ENCODE measurements at regions not wholly inside any gene's neighbourhood (a gene's known extent, or its start where the extent isn't known, plus 50 kb on each side); places are given as distances from the start of the nearest gene placed in this dataset.

DNA sequence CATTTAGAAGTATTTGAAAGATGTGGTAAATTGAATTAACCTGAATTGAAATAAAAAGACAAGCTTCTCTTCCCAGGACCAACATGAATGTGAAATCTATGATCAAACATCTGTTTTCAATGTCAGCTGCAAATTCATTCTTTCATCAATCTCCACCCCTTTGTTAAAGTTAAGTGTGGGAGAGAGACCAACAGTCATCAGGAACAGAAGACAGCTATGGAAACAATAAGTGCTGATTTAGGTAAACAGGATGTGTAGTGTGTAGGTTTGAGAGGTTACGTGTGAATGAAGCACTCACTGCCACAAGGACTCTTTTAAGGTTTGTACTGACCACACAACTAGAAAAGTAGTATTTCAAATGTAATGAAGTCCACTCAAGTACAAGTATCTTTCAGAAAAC, 1659.8 kb upstream of the CELF4 start:
- Histone ChIP-seq H3K9me3 (ENCODE audit: low read depth) (no peaks in the 10 kb centered on the region), H3K4me3 (no peak overlapping the region), H3K36me3 (no peaks in the 10 kb centered on the region), H3K4me1 (ENCODE audit: low read depth) (no peaks in the 10 kb centered on the region), H3K27me3 (no peaks in the 10 kb centered on the region), H3K27ac (no peak overlapping the region)
- TF ChIP-seq, protein P1, sequence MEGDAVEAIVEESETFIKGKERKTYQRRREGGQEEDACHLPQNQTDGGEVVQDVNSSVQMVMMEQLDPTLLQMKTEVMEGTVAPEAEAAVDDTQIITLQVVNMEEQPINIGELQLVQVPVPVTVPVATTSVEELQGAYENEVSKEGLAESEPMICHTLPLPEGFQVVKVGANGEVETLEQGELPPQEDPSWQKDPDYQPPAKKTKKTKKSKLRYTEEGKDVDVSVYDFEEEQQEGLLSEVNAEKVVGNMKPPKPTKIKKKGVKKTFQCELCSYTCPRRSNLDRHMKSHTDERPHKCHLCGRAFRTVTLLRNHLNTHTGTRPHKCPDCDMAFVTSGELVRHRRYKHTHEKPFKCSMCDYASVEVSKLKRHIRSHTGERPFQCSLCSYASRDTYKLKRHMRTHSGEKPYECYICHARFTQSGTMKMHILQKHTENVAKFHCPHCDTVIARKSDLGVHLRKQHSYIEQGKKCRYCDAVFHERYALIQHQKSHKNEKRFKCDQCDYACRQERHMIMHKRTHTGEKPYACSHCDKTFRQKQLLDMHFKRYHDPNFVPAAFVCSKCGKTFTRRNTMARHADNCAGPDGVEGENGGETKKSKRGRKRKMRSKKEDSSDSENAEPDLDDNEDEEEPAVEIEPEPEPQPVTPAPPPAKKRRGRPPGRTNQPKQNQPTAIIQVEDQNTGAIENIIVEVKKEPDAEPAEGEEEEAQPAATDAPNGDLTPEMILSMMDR (IDR thresholded peaks at IDR 0.05; ENCODE audit: low read depth, low read length): no peak
- DNase-seq (ENCODE audit: low read depth in 1 of 2, low spot score in 1 of 2): no peak

DNA sequence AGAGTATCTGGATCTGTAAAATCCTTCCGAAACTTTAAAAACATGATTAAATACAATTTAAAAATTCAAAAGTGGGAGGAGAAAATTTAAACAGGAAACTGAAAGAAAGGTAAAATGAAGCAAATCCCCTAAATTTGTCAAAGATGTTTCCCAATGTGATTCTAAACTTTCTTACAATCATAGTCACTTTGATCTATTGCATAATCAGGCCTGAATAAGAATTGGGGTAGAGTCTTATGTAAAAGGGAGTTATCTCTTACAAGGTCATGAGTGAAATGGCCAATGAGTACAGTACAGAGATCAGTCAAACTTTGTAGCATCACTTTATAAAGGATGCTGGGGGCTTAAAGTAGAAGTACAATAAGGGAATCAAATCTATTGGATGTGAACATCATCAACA, 1657.7 kb upstream of the CELF4 start:
- no peak for DNase-seq (ENCODE audit: low read depth in 1 of 2, low spot score in 1 of 2)
- Histone ChIP-seq H3K4me1 (ENCODE audit: low read depth) (no peaks in the 10 kb centered on the region), H3K4me3 (no peak overlapping the region), H3K27ac (no peak overlapping the region), H3K9me3 (ENCODE audit: low read depth) (no peaks in the 10 kb centered on the region), H3K27me3 (no peaks in the 10 kb centered on the region), H3K36me3 (no peaks in the 10 kb centered on the region)
- TF ChIP-seq, protein P1 (IDR thresholded peaks at IDR 0.05; ENCODE audit: low read depth, low read length): no peak

DNA sequence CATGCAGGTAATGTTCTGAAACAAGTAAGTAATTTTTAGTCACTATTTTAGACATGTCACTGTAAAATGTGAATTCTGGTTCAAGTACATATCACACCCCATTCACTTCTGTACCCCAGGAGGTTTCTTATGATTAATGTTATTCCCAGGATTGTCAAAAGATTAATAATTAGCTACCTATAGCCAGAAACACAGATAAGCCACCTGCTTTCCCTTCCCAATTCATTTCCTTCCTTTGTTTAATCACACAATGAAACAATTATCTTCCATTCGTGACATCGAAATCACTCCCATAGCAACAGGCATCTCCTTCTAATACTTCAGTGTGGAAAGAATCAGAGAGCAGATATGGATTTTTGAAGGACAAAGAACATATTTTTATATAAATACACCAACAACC, 1650.3 kb upstream of the CELF4 start:
- Histone ChIP-seq H3K36me3 (no peaks in the 10 kb centered on the region), H3K4me1 (ENCODE audit: low read depth) (no peaks in the 10 kb centered on the region), H3K9me3 (ENCODE audit: low read depth) (no peaks in the 10 kb centered on the region), H3K4me3 (no peak overlapping the region), H3K27ac (no peak overlapping the region), H3K27me3 (no peaks in the 10 kb centered on the region)
- TF ChIP-seq, protein P1 (IDR thresholded peaks at IDR 0.05; ENCODE audit: low read depth, low read length): no peak
- DNase-seq (ENCODE audit: low read depth in 1 of 2, low spot score in 1 of 2): no peak

DNA sequence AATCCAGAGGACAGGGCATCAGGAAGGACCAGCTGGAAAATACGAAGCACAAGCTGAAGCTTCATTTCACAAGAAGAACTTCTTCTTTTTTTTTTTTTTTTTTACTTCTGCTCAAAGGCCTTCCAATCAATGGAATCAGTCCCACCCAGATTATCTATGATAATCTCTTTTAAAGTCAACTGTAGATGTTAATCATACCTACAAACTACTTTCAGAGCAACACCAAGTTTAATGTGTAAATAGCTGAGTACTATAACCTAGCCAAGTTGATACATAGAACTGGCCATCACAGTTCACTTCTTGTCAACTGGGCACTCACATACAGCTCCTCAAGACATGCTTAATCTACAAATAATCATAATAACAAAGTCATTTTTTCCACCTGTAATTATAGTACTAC, 1645.9 kb upstream of the CELF4 start:
- no peak for DNase-seq (ENCODE audit: low read depth in 1 of 2, low spot score in 1 of 2)
- no peaks in the 10 kb centered on the region for H3K9me3 ChIP-seq (ENCODE audit: low read depth)

DNA sequence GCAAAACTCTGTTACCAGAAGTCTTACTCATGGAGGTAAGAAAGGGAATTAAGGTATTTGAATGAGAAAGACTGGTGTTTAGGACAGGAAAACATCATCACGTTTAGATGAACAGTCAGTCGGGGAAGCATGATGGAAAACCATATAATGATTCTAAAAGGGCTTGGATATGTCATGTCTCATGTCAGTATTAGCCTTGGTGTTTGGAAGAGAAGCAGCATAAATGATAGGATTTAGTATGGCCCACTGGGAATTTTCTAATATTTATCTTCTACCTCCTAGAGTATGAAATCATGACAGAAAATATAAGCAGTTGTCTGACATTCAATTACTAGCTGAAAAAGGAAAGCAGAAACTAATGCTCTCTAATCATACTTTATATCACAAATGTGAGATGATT, 1643.6 kb upstream of the CELF4 start:
- H3K4me1 ChIP-seq (ENCODE audit: low read depth): no peaks in the 10 kb centered on the region
- H3K27me3 ChIP-seq: no peaks in the 10 kb centered on the region
- no peaks in the 10 kb centered on the region for H3K9me3 ChIP-seq (ENCODE audit: low read depth)
- TF ChIP-seq, protein P1 (IDR thresholded peaks at IDR 0.05; ENCODE audit: low read depth, low read length): no peak
- no peak for DNase-seq (ENCODE audit: low read depth in 1 of 2, low spot score in 1 of 2)
- H3K36me3 ChIP-seq: no peaks in the 10 kb centered on the region
- no peak overlapping the region for H3K27ac ChIP-seq
- H3K4me3 ChIP-seq: no peak overlapping the region

More for the DNA sequence above, 1645.9 kb upstream of the CELF4 start:
- Histone ChIP-seq H3K36me3 (no peaks in the 10 kb centered on the region), H3K4me3 (no peak overlapping the region), H3K27me3 (no peaks in the 10 kb centered on the region), H3K27ac (no peak overlapping the region), H3K4me1 (ENCODE audit: low read depth) (no peaks in the 10 kb centered on the region)
- TF ChIP-seq, protein P1 (IDR thresholded peaks at IDR 0.05; ENCODE audit: low read depth, low read length): no peak

DNA sequence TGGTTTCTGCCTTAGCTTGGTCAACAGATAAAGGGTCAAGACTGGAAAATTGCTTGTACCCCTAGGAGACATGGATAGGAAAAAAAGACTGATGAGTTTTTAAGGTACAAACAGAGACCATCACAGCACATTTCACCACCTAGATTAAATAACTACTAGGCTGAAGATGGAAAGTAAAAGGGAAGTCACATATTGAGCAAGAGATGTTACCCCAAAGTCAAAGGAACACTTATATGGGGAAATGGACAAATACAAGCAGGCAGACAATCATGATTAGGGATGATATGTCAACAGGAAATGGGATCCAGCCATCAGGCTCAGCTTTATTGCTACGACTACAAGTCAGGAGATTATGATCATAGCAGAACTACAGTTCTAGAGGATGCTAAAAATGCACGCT, 1643.1 kb upstream of the CELF4 start:
- Histone ChIP-seq H3K27me3 (no peaks in the 10 kb centered on the region), H3K4me3 (no peak overlapping the region), H3K36me3 (no peaks in the 10 kb centered on the region), H3K27ac (no peak overlapping the region), H3K9me3 (ENCODE audit: low read depth) (no peaks in the 10 kb centered on the region), H3K4me1 (ENCODE audit: low read depth) (no peaks in the 10 kb centered on the region)
- no peak for DNase-seq (ENCODE audit: low read depth in 1 of 2, low spot score in 1 of 2)
- TF ChIP-seq, protein P1 (IDR thresholded peaks at IDR 0.05; ENCODE audit: low read depth, low read length): no peak

All from cardiac muscle cell (in vitro differentiated cells and primary cell).